Hepatic stellate cell (primary cell): ENCODE measurements at regions not wholly inside any gene's neighbourhood (a gene's known extent, or its start where the extent isn't known, plus 50 kb on each side); places are given as distances from the start of the nearest gene placed in this dataset.
"Not testable (repeated sequence)": the region's sequence is repeated elsewhere in the genome, so short reads cannot be mapped to it uniquely, and the experiment has no call there.

Source experiments
- DNase-seq: peaks from one replicate; pipeline ENCODE4 v3.0.0; 2011; ENCODE audit warnings: low spot score

DNA sequence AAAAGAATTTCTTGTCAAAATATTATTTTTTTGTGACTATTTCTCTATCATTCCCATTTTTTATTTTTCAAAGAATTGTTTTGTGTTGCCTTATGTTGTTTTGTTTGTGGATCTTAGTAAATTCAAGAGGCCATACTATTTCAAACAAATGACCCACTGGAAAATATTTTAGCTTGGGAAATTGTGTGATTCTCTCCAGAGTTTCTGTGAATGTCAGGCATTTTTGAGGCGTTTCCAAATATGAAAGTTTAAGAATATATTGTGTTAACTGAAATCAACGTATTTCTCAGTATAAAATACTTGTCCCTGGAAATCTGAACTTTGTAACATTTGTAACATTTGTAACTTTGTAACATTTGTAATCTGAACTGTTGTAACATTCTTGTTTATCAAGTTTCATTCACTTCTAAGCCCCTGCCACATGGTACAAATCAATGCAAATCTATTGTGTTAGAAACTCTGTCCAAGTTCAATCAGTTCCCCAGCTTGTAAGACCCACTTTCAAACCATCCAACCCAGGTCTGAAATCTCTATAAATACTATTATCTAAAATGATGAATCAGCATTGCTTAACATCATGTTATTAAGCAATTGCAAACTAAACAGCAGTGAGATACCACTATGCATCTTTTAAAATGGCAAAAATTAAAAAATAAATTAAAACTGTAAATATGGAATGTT is 465.4 kb upstream of the GRID2 start:
- no peak for DNase-seq

DNA sequence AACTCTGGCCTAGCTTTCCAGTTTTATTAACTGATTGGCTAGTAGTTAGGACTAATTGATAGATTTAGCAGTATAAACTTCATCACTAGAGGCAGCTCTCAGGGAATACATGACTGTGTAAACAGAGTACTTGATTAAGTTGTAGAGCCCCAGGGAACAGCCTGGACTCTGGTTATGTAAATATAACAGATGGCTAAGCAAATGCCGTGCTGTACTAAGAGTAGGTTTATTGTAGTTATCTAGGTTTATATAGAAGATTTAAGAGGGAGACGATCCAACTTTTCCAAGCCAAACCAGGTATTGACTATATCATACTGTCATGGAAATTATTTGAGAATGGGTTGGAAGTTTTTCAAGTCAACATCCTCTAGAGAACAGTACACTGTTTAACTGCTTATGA is 463.4 kb upstream of the GRID2 start:
- no peak for DNase-seq

DNA sequence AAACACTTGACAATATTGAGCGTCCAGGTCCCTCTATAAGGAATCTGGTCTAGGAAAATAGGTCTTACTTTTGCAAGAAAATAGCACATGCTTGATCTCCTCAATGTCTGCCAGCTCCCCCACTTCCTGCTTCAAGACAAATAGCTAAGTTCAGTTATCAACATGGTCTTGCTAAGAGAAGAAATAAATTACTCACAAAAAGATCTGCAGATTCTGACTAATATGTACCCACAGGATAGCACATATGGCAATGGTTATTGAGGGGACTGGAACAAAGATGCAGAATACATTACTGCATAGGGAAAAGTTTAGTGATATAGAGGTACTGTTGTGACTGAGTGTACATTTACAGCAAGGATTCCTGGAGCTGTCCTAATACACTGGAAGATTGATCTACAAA is 457.5 kb upstream of the GRID2 start:
- no peak for DNase-seq

DNA sequence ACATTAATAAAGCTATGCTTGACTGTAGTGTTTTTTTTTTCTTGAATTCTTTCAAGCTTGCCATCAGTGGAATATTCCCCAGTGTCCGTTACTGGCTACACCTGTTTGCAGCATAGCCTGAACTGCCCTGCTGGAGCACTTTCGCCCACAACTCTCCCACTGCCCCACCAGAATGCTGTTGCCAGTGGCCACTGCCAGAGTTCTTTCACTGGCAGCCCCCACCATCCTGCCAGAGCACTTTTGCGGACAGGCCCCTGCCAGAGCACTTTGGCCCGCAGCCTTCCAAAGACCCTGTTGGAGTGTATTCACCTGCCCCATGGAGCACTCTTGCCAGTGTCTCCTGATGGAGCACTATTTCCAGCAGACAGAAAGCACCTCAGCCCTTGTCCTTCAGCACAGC is 452.3 kb upstream of the GRID2 start:
- DNase-seq: no peak

DNA sequence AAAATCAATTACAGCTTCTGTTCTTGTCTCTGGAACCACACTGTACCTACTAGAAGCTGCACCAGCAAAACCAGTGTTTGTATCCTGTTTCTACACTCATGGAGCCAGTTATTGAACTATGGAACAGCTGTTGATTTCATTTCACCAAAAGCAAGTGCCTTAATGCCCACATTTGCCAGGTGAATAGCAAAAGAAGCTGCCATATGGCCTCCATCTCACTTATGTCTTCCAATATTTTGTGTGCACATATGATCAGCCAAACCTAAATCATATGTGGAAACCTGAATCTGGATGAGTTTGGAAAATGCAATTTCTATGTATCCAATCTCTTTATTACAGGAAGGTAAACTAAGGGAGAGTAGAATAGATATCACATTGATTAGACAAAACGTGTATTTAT is 415.8 kb upstream of the GRID2 start:
- DNase-seq: no peak

DNA sequence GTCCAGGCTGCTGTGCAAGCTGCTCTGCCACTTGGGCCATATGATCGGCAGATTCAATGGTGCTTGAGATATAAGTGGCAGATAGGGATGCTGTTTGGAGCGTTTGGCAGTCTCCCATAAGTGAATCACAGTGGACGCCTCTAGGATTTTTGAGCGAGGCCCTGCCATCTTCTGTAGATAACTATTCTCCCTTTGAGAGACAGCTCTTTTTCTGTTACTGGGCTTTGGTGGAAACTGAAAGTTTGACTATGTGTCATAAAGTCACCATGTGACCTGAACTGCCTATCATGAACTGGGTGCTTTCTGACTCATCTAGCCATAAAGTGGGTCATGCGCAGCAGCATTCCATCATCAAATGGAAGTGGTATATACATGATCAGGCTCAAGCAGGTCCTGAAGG is 412.5 kb upstream of the GRID2 start:
- not testable (repeated sequence) for DNase-seq

DNA sequence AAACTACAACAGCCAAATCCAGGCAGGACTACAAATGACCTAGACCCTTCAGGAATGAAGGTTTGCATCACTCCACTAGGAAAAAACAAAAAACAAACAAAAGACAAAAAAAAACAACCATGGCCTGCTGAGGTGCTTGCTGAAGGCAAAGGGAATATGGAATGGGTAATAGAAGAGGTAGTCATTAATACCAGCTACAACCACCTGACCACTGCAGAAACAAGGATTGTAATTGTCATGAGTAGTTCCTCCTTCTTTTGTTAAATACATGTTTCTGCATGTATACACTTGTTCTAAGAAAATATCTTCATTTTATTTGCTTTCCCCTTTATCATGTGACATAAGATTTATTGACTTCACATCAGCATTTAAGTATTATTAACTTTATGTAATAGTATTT is 409.8 kb upstream of the GRID2 start:
- DNase-seq: no peak

DNA sequence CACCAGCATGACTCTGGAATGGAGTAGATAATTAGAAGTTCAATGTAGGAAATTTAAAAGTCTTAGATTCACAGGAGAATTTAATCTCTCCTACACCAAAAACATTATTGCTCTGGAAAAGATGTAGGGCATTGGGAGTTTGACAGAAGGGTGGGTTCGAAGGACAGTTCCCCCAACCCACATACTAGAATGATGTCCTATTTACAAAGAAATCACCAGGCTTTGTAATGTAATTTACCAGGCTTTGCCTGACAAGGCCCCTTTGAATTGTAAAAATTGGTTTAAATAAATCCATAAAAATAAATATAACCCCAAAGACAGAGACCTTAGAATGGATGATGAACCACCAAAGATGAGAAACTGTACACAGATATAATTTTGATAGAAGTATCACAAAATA is 399.2 kb upstream of the GRID2 start:
- DNase-seq: no peak

DNA sequence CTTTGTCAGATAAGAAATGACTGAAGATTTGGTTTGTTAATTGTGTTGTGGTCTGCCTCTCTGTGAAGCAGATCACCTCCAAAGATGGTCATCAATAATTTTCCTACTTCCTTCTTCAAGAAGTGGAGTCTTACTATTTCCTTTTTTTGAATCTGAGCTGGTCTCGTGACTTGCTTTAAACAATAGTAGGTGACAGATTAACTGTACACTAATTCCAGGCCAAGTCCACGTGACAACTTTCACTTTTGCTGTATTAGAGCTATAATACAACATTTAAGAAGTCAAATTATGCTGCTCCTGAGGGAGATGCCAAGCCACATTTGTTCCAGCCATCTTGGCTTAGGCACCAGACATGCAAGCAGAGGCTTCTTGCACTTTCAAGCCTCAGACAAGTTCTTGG is 393.8 kb upstream of the GRID2 start:
- DNase-seq: no peak

DNA sequence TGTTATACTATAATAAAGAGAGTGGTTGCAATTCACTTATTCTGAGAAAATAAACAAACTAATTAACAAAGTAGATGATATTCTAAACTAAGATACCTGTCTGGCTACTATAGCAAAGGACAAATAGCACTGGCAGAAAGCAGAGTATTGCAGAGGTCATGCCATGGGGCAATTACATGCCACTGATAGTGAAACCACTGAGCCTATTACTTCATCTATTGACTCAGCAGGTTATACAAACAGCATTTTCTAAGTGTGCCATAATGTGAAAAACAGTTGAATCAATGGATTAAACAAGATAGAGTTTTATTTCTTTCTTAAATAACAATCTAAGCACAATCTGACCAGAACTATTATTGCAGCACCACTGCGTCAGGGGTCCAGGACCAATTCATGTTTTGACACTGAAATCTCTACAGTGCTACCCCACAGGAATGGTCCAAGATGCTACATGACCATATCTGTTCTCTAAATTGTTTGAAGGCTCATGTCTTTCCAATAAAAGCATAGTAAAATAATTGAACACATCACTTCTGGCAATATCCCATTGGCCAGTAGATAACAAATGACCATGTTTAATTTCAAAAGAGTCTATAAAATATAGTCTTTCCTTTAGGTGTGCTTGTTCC is 389.5 kb upstream of the GRID2 start:
- no peak for DNase-seq

DNA sequence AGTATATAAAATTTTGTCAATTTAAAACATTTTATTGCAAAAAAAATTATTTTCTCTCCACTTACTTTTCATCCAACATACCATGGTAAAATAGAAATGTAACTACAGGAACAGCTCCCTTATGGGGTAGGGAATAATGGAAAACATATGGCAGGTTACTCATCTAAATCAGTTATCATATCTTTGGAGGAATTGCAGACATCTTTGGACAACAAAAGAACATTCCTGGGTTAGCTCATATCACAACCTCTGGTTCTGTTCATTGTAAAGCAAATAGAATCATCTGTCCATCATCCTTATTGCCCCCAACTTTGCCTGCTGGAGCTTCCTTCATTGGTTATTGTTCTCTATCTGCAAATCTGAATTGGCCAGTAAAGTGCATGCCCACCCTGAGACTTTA is 387.5 kb upstream of the GRID2 start:
- DNase-seq: no peak

DNA sequence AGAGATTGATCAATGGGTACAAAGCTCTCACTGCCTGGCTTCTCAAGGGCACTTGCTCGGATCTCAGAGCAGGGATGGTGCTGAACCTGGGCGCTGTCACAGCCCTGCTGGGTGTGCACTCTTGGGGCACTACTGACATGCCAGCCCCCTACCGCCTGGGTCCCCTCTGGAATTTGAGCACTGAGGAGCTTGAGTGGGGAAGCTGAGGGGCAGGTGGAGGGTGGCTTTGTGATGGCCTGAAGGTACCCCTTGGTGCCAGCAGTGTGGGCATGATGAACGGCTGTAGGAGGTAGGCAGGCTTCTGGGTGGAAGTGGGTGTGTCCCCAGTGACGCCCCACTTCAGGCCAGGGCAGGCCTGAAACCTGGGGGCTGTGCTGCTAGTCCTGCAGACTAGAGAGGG is 379.1 kb upstream of the GRID2 start:
- DNase-seq: no peak

DNA sequence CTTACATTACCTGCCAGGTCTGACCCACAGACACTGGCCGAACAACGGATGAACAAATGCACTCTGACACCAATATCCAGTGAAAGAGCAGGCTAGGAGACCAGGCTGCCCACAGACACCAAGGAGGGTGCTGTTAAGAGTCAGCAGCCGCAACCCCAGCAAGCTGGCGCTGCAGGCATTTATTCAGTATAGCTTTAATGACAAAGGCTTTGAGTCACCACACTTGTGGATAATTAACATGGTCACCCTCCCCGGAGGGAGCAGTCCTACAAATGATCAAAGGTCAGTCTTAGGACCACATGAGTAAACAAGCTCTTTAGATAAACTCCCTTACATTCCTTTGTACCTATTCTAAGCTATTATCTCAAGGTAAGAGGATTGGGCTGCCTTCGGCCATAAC is 368.5 kb upstream of the GRID2 start:
- DNase-seq: no peak

DNA sequence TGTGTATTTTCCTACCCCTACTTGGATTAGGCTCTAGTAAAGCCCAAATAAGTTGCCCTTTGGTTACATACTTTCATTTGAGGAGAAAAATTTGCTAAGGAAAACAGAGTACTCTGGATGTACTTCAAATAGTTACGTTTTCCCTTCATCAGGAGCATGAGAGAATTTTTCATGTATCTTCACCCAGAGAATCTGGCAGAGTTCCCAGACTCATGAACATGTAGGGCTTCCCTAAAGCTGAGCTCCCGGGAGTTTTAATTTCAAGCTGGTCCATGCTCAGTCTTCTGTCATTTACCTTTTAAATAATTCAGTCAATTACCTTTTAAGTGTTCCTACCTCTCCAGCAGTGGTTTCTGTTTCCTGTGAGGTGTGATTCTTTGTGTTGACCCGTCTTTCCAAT is 367.5 kb upstream of the GRID2 start:
- DNase-seq: no peak

DNA sequence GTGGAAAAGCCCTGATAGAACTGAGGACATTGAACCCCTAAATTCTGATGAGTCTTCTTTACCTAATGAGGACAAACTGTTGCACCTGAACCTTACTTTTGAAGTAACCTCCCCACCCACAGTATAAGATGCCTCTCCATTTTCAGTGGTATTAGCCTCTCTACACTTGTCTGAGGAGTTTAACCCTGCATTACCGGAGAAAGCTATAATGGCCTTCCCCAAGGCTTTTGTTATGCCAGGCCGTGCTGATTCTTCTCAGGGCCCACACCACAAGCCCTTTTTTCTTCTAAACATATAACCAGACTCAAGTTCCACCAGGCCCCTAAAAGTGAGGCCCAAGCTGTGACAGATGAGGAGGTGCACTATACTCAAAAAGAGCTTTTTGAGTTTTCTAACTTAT is 345.8 kb upstream of the GRID2 start:
- DNase-seq: no peak

DNA sequence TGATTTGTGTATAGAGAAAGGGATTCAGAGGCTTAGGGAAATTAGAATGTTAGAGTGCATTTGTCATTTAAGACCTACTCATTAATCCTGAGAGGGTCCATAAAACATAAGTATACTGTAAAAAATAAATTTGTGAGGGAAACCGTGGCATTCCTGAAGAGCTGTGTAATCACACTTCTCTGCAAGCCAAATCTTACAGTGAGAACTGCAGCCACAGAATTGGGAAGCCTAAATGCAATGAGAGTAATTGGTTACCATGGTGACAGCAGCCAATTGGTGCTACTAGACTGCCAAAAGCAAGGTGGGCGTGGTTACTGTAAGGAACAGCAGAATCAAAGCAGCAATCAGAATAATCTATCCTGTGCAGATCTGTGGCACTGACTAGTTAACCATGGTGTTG is 345.2 kb upstream of the GRID2 start:
- no peak for DNase-seq

DNA sequence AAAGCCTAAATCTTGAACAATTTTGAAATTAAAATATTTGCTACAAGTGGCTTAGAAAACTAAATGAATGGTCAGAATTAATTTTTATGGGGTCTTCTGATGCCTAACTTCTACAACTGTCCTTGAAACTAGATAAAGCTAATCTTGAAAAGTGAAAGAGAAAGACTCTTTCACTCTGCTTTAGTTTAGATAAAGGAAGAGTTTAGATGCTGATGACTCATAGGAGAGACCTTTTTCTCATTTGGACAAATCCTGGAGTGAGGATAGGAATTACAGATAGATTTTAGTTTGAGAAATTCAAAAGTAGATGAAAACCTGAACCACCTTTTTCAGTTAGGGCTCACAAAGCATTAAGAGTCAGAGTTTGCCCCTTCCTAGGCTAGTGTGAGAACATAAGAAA is 342.3 kb upstream of the GRID2 start:
- DNase-seq: peak; percentile 9

DNA sequence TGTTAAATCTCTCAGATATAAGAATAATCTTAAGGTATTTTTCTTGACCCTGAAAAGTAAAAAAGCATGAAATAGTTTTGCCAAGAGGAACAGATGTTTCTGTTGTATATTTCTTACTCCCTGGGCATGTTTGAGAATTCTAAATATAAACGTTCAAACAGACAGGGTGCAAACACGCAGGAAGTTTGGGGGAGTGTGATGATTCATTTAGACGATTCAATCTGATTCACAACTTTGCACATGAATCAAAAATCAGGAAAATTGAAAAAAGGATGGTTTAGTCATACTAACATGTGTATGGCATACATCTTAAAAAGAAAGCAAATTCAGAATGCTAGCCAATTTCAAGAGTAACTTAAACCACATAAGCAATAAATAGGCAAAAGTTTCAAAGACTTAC is 340.3 kb upstream of the GRID2 start:
- peak; percentile 9 for DNase-seq

DNA sequence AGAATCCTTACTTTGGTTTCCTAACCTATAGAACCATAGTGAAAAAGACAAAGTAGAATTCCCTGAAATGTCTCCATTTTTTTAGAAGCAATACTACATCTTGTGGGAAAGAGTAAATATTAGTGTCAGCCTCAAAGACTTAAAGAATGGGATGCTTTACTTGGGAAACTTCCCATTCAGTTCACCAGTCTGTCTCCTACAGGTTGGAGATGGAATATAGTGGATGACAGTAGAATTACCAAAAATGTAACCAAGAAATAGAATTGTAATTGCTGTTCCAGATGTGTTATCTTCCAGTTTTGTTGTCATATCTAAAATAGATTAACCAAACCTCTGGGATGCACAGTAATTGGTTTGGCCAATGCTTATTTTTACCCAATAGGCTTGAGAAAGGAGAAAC is 338.6 kb upstream of the GRID2 start:
- no peak for DNase-seq

DNA sequence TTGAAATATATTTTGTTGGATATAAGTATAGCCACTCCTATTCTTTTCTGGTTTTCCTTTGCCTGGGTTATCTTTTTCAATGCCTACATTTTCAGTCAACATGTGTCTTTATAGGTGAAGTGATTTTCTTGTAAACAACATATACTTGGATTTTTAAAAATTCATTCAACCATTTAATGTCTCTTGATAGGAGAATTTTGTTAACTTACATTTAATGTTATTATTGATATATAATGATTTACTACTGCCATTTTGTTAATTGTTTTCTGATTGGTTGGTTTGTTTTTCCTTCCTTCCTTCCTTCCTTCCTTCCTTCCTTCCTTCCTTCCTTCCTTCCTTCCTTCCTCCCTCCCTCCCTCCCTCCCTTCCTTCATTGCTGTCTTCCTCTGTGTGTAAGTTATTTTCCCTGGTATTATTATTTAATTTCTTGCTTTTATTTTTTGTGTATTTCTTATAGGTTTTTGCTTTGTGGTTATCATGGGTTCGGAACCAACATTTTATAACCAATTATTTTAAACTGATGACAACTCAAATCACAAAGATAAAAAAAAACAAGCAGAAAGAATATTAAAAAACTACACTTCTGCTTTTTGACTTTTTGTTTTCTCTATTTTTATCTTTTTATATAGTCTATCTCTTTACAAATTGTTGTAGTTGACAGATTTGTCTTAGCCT is 330.1 kb upstream of the GRID2 start:
- DNase-seq: no peak

DNA sequence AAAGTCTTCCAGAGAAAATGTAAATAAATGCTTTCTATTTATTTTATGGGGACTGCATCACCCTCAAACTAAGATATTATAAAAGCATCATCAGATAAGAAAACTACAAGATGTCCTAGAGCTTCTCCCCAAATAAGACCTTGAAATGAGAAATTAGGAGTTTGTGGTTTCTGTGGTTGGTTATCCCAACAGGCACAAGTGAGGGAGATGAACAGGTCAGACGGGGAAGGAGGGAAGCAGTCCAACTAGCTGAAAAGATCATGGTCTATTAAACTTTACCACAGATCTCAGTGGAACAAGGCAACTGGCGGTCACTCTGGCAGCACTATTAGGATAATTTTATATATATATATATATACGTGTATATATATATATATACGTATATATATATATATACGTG is 319.3 kb upstream of the GRID2 start:
- DNase-seq: no peak

DNA sequence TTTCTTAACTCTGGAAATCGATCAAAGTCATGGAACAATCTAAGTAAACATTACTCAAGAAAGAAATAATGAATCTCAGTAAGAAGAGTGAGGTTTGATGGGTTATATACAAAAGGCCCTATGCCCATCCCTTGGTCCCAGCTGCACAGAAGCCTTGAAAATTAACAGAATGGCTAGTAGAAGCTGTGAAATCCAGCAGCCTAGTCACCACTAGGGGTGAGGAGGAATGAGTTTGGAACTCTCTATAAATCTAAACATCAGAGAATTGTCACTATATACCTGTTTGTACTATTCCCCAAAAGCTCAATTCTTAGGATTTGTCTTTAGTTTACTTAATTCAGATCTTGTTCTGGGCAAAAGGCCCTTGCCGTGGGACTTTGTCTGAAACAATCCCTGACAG is 313.9 kb upstream of the GRID2 start:
- DNase-seq: no peak

DNA sequence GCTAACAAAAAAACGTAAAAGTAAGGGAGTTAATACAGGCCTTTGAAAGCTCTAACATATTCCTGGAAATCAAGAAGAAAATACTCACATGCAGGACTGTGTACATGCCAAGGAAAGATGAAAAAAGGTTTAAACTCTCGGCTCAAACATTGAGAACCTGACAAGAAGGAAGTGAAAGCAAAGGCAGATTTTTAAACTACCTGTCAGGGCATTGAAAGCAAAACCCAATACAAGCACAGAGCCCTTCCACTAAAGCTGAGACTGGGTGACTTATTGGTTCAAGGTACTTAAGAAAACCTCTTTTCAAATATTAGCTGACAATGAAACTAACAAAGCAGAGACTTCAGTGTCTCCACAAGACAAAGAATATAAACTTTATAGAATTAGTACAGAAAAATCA is 313.0 kb upstream of the GRID2 start:
- DNase-seq: no peak

DNA sequence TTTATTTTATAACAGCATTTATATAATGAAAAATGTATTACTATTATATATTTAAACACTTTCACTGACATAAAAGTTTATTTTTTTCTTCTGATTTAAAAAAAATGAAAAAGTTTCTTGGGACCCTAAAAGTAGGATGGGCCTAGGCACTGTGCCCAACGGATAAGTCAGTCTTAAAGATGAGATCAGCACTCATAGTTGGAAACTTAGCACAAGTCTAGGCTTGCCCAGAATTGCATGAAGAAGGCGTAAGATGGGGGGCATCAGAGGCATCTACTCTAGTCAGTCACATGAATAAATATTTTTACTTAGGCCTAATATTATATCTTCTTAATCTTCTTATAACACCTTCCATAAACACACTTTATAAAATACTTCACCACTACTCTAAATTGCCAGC is 306.7 kb upstream of the GRID2 start:
- no peak for DNase-seq
